GM23338 (cell line): ENCODE measurements at regions not wholly inside any gene's neighbourhood (a gene's known extent, or its start where the extent isn't known, plus 50 kb on each side); places are given as distances from the start of the nearest gene placed in this dataset.
"Not testable (repeated sequence)": the region's sequence is repeated elsewhere in the genome, so short reads cannot be mapped to it uniquely, and the experiment has no call there.

Source experiments
- ATAC-seq: fragments of 200-7000 bp; cut with Tn5 transposase; 3 replicates; pipeline ENCODE4 v1.9.1; 2020
- DNase-seq: peaks from one replicate; pipeline ENCODE4 v3.0.0-alpha.2; 2015; ENCODE audit warnings: low spot score
- H2AFZ ChIP-seq: fragments of 200-600 bp; sonication (generic); 2 replicates; pipeline ENCODE4 v1.8.0; 2016; ENCODE audit warnings: antibody characterized with exemption, mild to moderate bottlenecking, moderate library complexity
- H3F3A ChIP-seq: fragments of 200-600 bp; sonication (generic); replicated peaks from 2 replicates; pipeline ENCODE4 v1.8.0; 2017; ENCODE audit warnings: antibody characterized with exemption, mixed run types, low read depth
- H3K27ac ChIP-seq: fragments of 200-600 bp; sonication (generic); 2 replicates; pipeline ENCODE4 v1.6.1; 2016; ENCODE audit warnings: low read depth
- H3K27me3 ChIP-seq: fragments of 200-600 bp; sonication (generic); 2 replicates; pipeline ENCODE4 v1.8.0; 2016; ENCODE audit warnings: mild to moderate bottlenecking, mixed run types, moderate library complexity; ENCODE audit not compliant: insufficient read depth
- H3K36me3 ChIP-seq: fragments of 200-600 bp; sonication (generic); 2 replicates; pipeline ENCODE4 v1.8.0; 2016; ENCODE audit warnings: mild to moderate bottlenecking; ENCODE audit not compliant: insufficient read depth
- H3K4me1 ChIP-seq: fragments of 200-600 bp; sonication (generic); 2 replicates; pipeline ENCODE4 v1.8.0; 2016; ENCODE audit warnings: mild to moderate bottlenecking, moderate library complexity; ENCODE audit not compliant: insufficient read depth
- H3K4me2 ChIP-seq: fragments of 200-600 bp; sonication (generic); 2 replicates; pipeline ENCODE4 v1.7.1; 2017; ENCODE audit warnings: mixed run types
- H3K4me3 ChIP-seq: fragments of 200-600 bp; sonication (generic); 2 replicates; pipeline ENCODE4 v1.6.1; 2016; ENCODE audit warnings: mixed run types
- H3K79me2 ChIP-seq: fragments of 200-600 bp; sonication (generic); replicated peaks from 2 replicates; pipeline ENCODE4 v1.8.0; 2017; ENCODE audit warnings: mild to moderate bottlenecking; ENCODE audit not compliant: insufficient read depth
- H3K9me2 ChIP-seq: fragments of 200-600 bp; sonication (generic); 2 replicates; pipeline ENCODE4 v1.8.0; 2017; ENCODE audit not compliant: insufficient read depth
- H4K20me1 ChIP-seq: fragments of 200-600 bp; sonication (generic); replicated peaks from 2 replicates; pipeline ENCODE4 v1.8.0; 2017; ENCODE audit warnings: mild to moderate bottlenecking; ENCODE audit not compliant: insufficient read depth
- H3K27ac Mint-ChIP-seq: 2 replicates; pipeline ENCODE4 v1.8.0; 2020; ENCODE audit warnings: inconsistent platforms, mild to moderate bottlenecking, moderate library complexity, mixed read lengths
- H3K27me3 Mint-ChIP-seq: 3 replicates; pipeline ENCODE4 v1.8.0; 2022; ENCODE audit warnings: low read depth, mild to moderate bottlenecking, moderate library complexity, mixed read lengths, inconsistent platforms; ENCODE audit not compliant: insufficient read depth, poor library complexity
- H3K36me3 Mint-ChIP-seq: 3 replicates; pipeline ENCODE4 v1.8.0; 2021; ENCODE audit warnings: low read depth, mild to moderate bottlenecking, inconsistent platforms, moderate library complexity, mixed read lengths
- H3K4me1 Mint-ChIP-seq: 3 replicates; pipeline ENCODE4 v1.8.0; 2020; ENCODE audit warnings: mild to moderate bottlenecking, inconsistent platforms, mixed read lengths
- H3K4me3 Mint-ChIP-seq: 3 replicates; pipeline ENCODE4 v1.8.0; 2021; ENCODE audit warnings: moderate library complexity, mild to moderate bottlenecking, inconsistent platforms, mixed read lengths
- H3K9me3 Mint-ChIP-seq: 3 replicates; pipeline ENCODE4 v1.8.0; 2020; ENCODE audit warnings: moderate library complexity, mild to moderate bottlenecking, inconsistent platforms, mixed read lengths
- CREB1 ChIP-seq: fragments of 250-450 bp; sonication (Bioruptor Pico); IDR thresholded peaks from 2 replicates; pipeline ENCODE4 v1.5.0; 2020; ENCODE audit warnings: low read depth, mild to moderate bottlenecking, moderate library complexity
- ETS1 ChIP-seq: IDR thresholded peaks from 2 replicates; pipeline ENCODE4 v1.6.1; 2016; ENCODE audit warnings: antibody characterized with exemption
- EZH2 ChIP-seq: fragments of 200-600 bp; sonication (generic); IDR thresholded peaks from one replicate; pipeline ENCODE4 v1.8.0; 2017; ENCODE audit warnings: antibody characterized with exemption, mild to moderate bottlenecking, low read depth; ENCODE audit not compliant: unreplicated experiment
- EZH2phosphoT487 ChIP-seq: fragments of 200-600 bp; sonication (generic); IDR thresholded peaks from one replicate; pipeline ENCODE4 v1.8.1; 2018; ENCODE audit warnings: antibody characterized with exemption; ENCODE audit not compliant: unreplicated experiment
- JUNB ChIP-seq: IDR thresholded peaks from one replicate; pipeline ENCODE4 v1.6.1; 2016; ENCODE audit warnings: antibody characterized with exemption; ENCODE audit not compliant: unreplicated experiment
- NANOG ChIP-seq: IDR thresholded peaks from 2 replicates; pipeline ENCODE4 v1.6.1; 2016; ENCODE audit warnings: antibody characterized with exemption, borderline replicate concordance
- POLR2AphosphoS5 ChIP-seq: IDR thresholded peaks from 2 replicates; pipeline ENCODE4 v1.6.1; 2016; ENCODE audit warnings: antibody characterized with exemption, low read depth
- REST ChIP-seq: IDR thresholded peaks from one replicate; pipeline ENCODE4 v1.6.1; 2018; ENCODE audit warnings: antibody characterized with exemption; ENCODE audit not compliant: unreplicated experiment
- STAT1 ChIP-seq: IDR thresholded peaks from one replicate; pipeline ENCODE4 v1.6.1; 2016; ENCODE audit warnings: antibody characterized with exemption; ENCODE audit not compliant: unreplicated experiment
- ZNF114 ChIP-seq: fragments of 250-450 bp; sonication (Bioruptor Pico); IDR thresholded peaks from 2 replicates; pipeline ENCODE4 v1.5.0; 2020; ENCODE audit warnings: mild to moderate bottlenecking, moderate library complexity
- ZNF331 ChIP-seq: fragments of 250-450 bp; sonication (Bioruptor Pico); IDR thresholded peaks from 2 replicates; pipeline ENCODE4 v1.5.0; 2020; ENCODE audit warnings: low read depth, mild to moderate bottlenecking, moderate library complexity
- ZNF462 ChIP-seq: fragments of 250-450 bp; sonication (Bioruptor Pico); IDR thresholded peaks from 2 replicates; pipeline ENCODE4 v1.5.0; 2020; ENCODE audit warnings: mild to moderate bottlenecking, moderate library complexity

DNA sequence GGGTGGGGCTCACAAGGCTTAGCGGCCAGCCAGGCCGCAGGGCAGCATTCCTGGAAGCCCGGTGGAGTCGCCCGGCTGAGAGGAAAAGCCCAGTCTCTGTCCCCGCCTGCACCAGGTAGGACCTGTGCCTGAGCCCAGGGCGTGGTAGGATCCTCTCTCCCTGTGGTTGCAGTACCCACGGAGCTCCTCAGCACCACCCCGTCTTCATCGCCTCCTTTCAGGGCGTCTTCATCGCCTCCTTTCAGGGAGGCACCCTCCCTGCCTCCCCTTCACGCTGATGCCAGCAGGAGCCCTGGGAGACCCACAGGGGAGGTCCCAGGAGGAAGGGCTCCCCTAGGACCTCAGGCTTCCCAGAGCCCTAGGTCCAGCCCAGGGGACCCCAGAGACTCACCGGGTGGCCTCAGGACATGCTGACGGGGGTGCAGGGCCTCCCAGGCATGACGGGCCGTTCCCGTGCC is 53.3 kb upstream of the NOTCH1 start:
- Mint-ChIP-seq H3K4me1 (peaks cover 26% of the 10 kb centered on the region), H3K36me3 (peaks cover 6% of the 10 kb centered on the region; the same call in 2 of the 3 replicates), H3K27me3 (peaks cover 13% of the 10 kb centered on the region), H3K9me3 (peaks cover 6% of the 10 kb centered on the region), H3K27ac (no peak overlapping the region), H3K4me3 (no peak overlapping the region)
- Histone ChIP-seq H3K27me3 (no peaks in the 10 kb centered on the region), H3K27ac (no peak overlapping the region), H3K4me2 (no peak overlapping the region), H3K36me3 (no peaks in the 10 kb centered on the region), H4K20me1 (no peaks in the 10 kb centered on the region), H3K79me2 (no peaks in the 10 kb centered on the region), H3F3A (0 out of 2 replicates have a peak, but pooled peaks cover 4% of the 10 kb centered on the region), H3K4me1 (no peaks in the 10 kb centered on the region; the same call in 1 of the 2 replicates), H3K9me2 (no peaks in the 10 kb centered on the region), H3K4me3 (no peak overlapping the region), H2AFZ (no peak overlapping the region)
- peak; percentile 42 for ATAC-seq
- TF ChIP-seq ETS1 (no peak), POLR2AphosphoS5 (no peak), REST (no peak), STAT1 (no peak), EZH2phosphoT487 (no peak), NANOG (no peak), CREB1 (CRISPR knock-in tag) (no peak), JUNB (no peak), ZNF331 (CRISPR knock-in tag) (no peak), ZNF462 (CRISPR knock-in tag) (no peak), EZH2 (no peak), ZNF114 (CRISPR knock-in tag) (no peak)
- DNase-seq, result no peak

- H3K4me2 ChIP-seq, H2AFZ ChIP-seq, H4K20me1 ChIP-seq, H3K4me3 ChIP-seq, H3K36me3 Mint-ChIP-seq, H3K9me3 Mint-ChIP-seq, H3K27me3 ChIP-seq, H3K27ac ChIP-seq, H3K4me3 Mint-ChIP-seq, ATAC-seq, H3K79me2 ChIP-seq, H3F3A ChIP-seq, H3K27ac Mint-ChIP-seq, H3K9me2 ChIP-seq, H3K36me3 ChIP-seq, DNase-seq, H3K4me1 ChIP-seq: not testable (repeated sequence)
- peaks cover 13% of the 10 kb centered on the region for H3K27me3 Mint-ChIP-seq
- peaks cover 22% of the 10 kb centered on the region for H3K4me1 Mint-ChIP-seq
These were observed 52.7 kb upstream of the NOTCH1 start for GRCh38 chr9:136598390-136599073.
